Erythroblast (primary cell): ENCODE measurements at regions not wholly inside any gene's neighbourhood (a gene's known extent, or its start where the extent isn't known, plus 50 kb on each side); places are given as distances from the start of the nearest gene placed in this dataset.
"Not testable (repeated sequence)": the region's sequence is repeated elsewhere in the genome, so short reads cannot be mapped to it uniquely, and the experiment has no call there.

Source experiments
- DNase-seq, 2 experiments: peaks; one replicate each; lab custom pipeline; 2025; lab: John Stamatoyannopoulos, UW
- GATA1 ChIP-seq: IDR thresholded peaks from 2 replicates; pipeline ENCODE4 v1.6.1; 2011; ENCODE audit warnings: low read depth, mild to moderate bottlenecking, control low read depth, low read length, moderate library complexity
- POLR2A ChIP-seq: IDR thresholded peaks from 2 replicates; pipeline ENCODE4 v1.6.1; 2011; ENCODE audit warnings: mild to moderate bottlenecking, low read length

GRCh38 chr4:187714957-187715356 lies 280.6 kb upstream of the ZFP42 start:
- no peak for TF ChIP-seq GATA1
- TF ChIP-seq POLR2A = no peak
- DNase-seq = no peak

- DNase-seq = no peak
- TF ChIP-seq GATA1 (no peak), POLR2A (no peak)
These were observed 280.1 kb upstream of the ZFP42 start for GRCh38 chr4:187715466-187715865.

GRCh38 chr4:187724456-187724855 lies 271.1 kb upstream of the ZFP42 start:
- TF ChIP-seq POLR2A (no peak), GATA1 (no peak)
- DNase-seq = no peak

GRCh38 chr4:187726485-187726884 lies 269.1 kb upstream of the ZFP42 start:
- TF ChIP-seq GATA1 = no peak
- no peak for TF ChIP-seq POLR2A
- DNase-seq = no peak

- no peak for DNase-seq
- TF ChIP-seq GATA1 (no peak), POLR2A (no peak)
These were observed 263.0 kb upstream of the ZFP42 start for GRCh38 chr4:187732524-187732923.

- no peak for DNase-seq
- TF ChIP-seq GATA1 (no peak), POLR2A (no peak)
These were observed 255.8 kb upstream of the ZFP42 start for GRCh38 chr4:187739771-187740170.

- no peak for TF ChIP-seq POLR2A
- TF ChIP-seq GATA1 = no peak
- DNase-seq = no peak
These were observed 250.7 kb upstream of the ZFP42 start for GRCh38 chr4:187744911-187745310.

- DNase-seq = not testable (repeated sequence)
These were observed 244.9 kb upstream of the ZFP42 start for GRCh38 chr4:187750652-187751051.

GRCh38 chr4:187767158-187767557 lies 228.4 kb upstream of the ZFP42 start:
- TF ChIP-seq POLR2A = no peak
- TF ChIP-seq GATA1 = no peak
- no peak for DNase-seq

GRCh38 chr4:187767687-187768086 lies 227.9 kb upstream of the ZFP42 start:
- DNase-seq = no peak
- no peak for TF ChIP-seq GATA1
- no peak for TF ChIP-seq POLR2A

GRCh38 chr4:187770345-187770744 lies 225.2 kb upstream of the ZFP42 start:
- TF ChIP-seq POLR2A (no peak), GATA1 (no peak)
- DNase-seq = no peak

GRCh38 chr4:187777954-187778353 lies 217.6 kb upstream of the ZFP42 start:
- no peak for DNase-seq
- TF ChIP-seq POLR2A = no peak
- no peak for TF ChIP-seq GATA1

- TF ChIP-seq GATA1 = no peak
- DNase-seq = no peak
These were observed 215.5 kb upstream of the ZFP42 start for GRCh38 chr4:187780070-187780469.

GRCh38 chr4:187782286-187782824 lies 213.2 kb upstream of the ZFP42 start:
- TF ChIP-seq GATA1 = no peak
- TF ChIP-seq POLR2A = no peak
- no peak for DNase-seq

GRCh38 chr4:187786190-187786589 lies 209.4 kb upstream of the ZFP42 start:
- TF ChIP-seq POLR2A = no peak
- no peak for TF ChIP-seq GATA1
- DNase-seq = no peak

GRCh38 chr4:187789078-187789477 lies 206.5 kb upstream of the ZFP42 start:
- no peak for TF ChIP-seq POLR2A
- DNase-seq = no peak

GRCh38 chr4:187795737-187796136 lies 199.8 kb upstream of the ZFP42 start:
- DNase-seq = no peak
- TF ChIP-seq GATA1 = no peak
- TF ChIP-seq POLR2A = no peak
